Tibial nerve (tissue), 4 donors: ENCODE measurements at regions not wholly inside any gene's neighbourhood (a gene's known extent, or its start where the extent isn't known, plus 50 kb on each side); places are given as distances from the start of the nearest gene placed in this dataset.

Experiments used
- DNase-seq, 2 donors: peaks; one replicate each; pipeline ENCODE4 v3.0.0-alpha.2; 2019; ENCODE audit warnings: low spot score in 2 of 2
- H3K27ac ChIP-seq, 4 donors: fragments of 200-600 bp; sonication (generic) in 3 of 4; one replicate each; pipeline ENCODE4 v1.5.1; 2017 to 2019; ENCODE audit warnings: mild to moderate bottlenecking in 1 of 4
- H3K27me3 ChIP-seq, 2 donors: fragments of 200-600 bp; sonication (generic) in 1 of 2; one replicate each; pipeline versions ENCODE4 v1.5.1 to v1.6.0; 2017 to 2019
- H3K36me3 ChIP-seq, 3 donors: fragments of 200-600 bp; sonication (generic); one replicate each; pipeline ENCODE4 v1.5.1; 2018 to 2019
- H3K4me1 ChIP-seq, 4 donors: fragments of 200-600 bp; sonication (generic) in 3 of 4; one replicate each; pipeline ENCODE4 v1.5.1; 2017 to 2019
- H3K4me3 ChIP-seq, 4 donors: fragments of 200-600 bp; sonication (generic) in 3 of 4; one replicate each; pipeline ENCODE4 v1.5.1; 2017 to 2019; ENCODE audit warnings: mild to moderate bottlenecking in 1 of 4, moderate library complexity in 1 of 4
- H3K9me3 ChIP-seq, 4 donors: fragments of 200-600 bp; sonication (generic) in 3 of 4; one replicate each; pipeline ENCODE4 v1.5.1; 2017 to 2019
- CTCF ChIP-seq, 5 experiments: fragments of 200-600 bp in 3 of 5; fragments of 450-650 bp in 2 of 5; sonication (generic) in 3 of 5; IDR thresholded peaks; one replicate each; pipeline ENCODE4 v1.5.1; 2016 to 2019; ENCODE audit warnings: antibody characterized with exemption in 5 of 5, mild to moderate bottlenecking in 3 of 5, moderate library complexity in 2 of 5
- EP300 ChIP-seq, 2 donors: sonication (generic); formaldehyde crosslinking; IDR thresholded peaks; one replicate each; pipeline ENCODE4 v1.6.1; 2017; ENCODE audit warnings: antibody characterized with exemption in 2 of 2, mild to moderate bottlenecking in 1 of 2
- POLR2A ChIP-seq, 2 donors: fragments of 450-650 bp; IDR thresholded peaks; one replicate each; pipeline ENCODE4 v1.6.1; 2017; ENCODE audit warnings: antibody characterized with exemption in 2 of 2, mild to moderate bottlenecking in 2 of 2, moderate library complexity in 2 of 2
- WGBS, 2 donors: methylation state at CpG; one replicate each; pipeline ENCODE4 v1.1.5; 2018; 5-methylcytosine and 5-hydroxymethylcytosine counted together

DNA sequence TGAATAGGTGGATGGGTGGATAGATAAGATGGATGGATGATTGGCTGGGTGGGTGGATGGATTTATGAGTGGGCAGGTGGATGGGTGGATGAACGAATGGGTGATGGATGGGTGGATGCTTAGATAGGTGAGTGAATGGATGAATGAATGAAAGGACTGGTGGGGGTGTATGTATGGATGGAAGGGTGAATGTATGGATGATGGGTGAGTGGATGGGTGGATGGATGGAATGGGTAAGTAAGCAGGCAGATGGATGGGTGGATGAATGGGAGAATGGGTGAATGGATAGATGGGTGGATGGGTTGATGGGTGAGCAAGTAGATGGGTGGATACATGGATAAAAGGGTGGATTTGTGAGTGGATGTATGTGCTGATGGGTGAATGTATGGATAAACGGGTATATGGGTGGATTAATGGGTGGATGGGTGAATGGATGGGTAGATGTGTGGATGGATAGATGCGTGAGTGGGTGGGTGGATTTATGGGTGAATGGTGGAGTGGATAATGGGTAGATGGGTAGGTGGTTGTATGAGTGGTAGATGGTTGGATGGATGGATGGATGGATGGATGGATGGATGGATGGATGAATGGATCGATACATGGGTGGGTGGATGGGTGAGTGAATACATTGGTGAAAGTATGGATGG, 682.6 kb downstream of the HS3ST4 start:
- Histone ChIP-seq H3K4me1 (no peaks in the 10 kb centered on the region), H3K4me3 (no peak overlapping the region), H3K36me3 (no peaks in the 10 kb centered on the region), H3K27me3 (no peaks in the 10 kb centered on the region), H3K9me3 (peaks cover 0 to 6% (median 0%) of the 10 kb centered on the region in 4 donors), H3K27ac (no peak overlapping the region)
- WGBS, 2 donors: 77 to 79% methylated on average over 4 of the region's 4 CpGs
- no peak for DNase-seq
- no peak for TF ChIP-seq EP300 (IDR thresholded peaks at IDR 0.05)
- no peak for TF ChIP-seq CTCF (IDR thresholded peaks at IDR 0.05)
- no peak for TF ChIP-seq POLR2A (IDR thresholded peaks at IDR 0.05)

- no peaks in the 10 kb centered on the region for H3K9me3 ChIP-seq
- no peak overlapping the region for H3K27ac ChIP-seq
- WGBS, 2 donors: 65 to 71% methylated on average over 2 of the region's 2 CpGs
- H3K36me3 ChIP-seq: no peaks in the 10 kb centered on the region
- DNase-seq: no peak
- no peaks in the 10 kb centered on the region for H3K4me1 ChIP-seq
- no peaks in the 10 kb centered on the region for H3K27me3 ChIP-seq
- TF ChIP-seq POLR2A (IDR thresholded peaks at IDR 0.05) (no peak), EP300 (IDR thresholded peaks at IDR 0.05) (no peak), CTCF (IDR thresholded peaks at IDR 0.05) (no peak)
- no peak overlapping the region for H3K4me3 ChIP-seq
Measured at GRCh38 chr16:26382586-26382985, 684.1 kb upstream of the C16orf82 start.

- H3K27ac ChIP-seq: no peak overlapping the region
- H3K4me3 ChIP-seq: no peak overlapping the region
- DNase-seq: no peak
- H3K9me3 ChIP-seq: no peaks in the 10 kb centered on the region
- WGBS, 2 donors: 33 to 44% methylated on average over 3 of the region's 3 CpGs
- no peaks in the 10 kb centered on the region for H3K36me3 ChIP-seq
- TF ChIP-seq EP300 (IDR thresholded peaks at IDR 0.05) (no peak), POLR2A (IDR thresholded peaks at IDR 0.05) (no peak), CTCF (IDR thresholded peaks at IDR 0.05) (no peak)
- no peaks in the 10 kb centered on the region for H3K4me1 ChIP-seq
- H3K27me3 ChIP-seq: no peaks in the 10 kb centered on the region
Measured at GRCh38 chr16:26386096-26386495, 680.6 kb upstream of the C16orf82 start.

- Histone ChIP-seq H3K9me3 (peaks cover 0 to 3% (median 0%) of the 10 kb centered on the region in 4 donors), H3K4me3 (no peak overlapping the region), H3K27me3 (no peaks in the 10 kb centered on the region), H3K27ac (no peak overlapping the region), H3K4me1 (no peaks in the 10 kb centered on the region), H3K36me3 (no peaks in the 10 kb centered on the region)
- no peak for TF ChIP-seq CTCF (IDR thresholded peaks at IDR 0.05)
- no peak for TF ChIP-seq POLR2A (IDR thresholded peaks at IDR 0.05)
- no peak for TF ChIP-seq EP300 (IDR thresholded peaks at IDR 0.05)
- DNase-seq: no peak
Measured at GRCh38 chr16:26391833-26392232, 674.9 kb upstream of the C16orf82 start.

GRCh38 chr16:26394409-26394808, 672.3 kb upstream of the C16orf82 start:
- Histone ChIP-seq H3K4me1 (no peaks in the 10 kb centered on the region), H3K27ac (no peak overlapping the region), H3K27me3 (no peaks in the 10 kb centered on the region), H3K4me3 (no peak overlapping the region), H3K9me3 (peaks cover 0 to 3% (median 0%) of the 10 kb centered on the region in 4 donors), H3K36me3 (no peaks in the 10 kb centered on the region)
- no peak for DNase-seq
- TF ChIP-seq EP300 (IDR thresholded peaks at IDR 0.05) (no peak), CTCF (IDR thresholded peaks at IDR 0.05) (no peak), POLR2A (IDR thresholded peaks at IDR 0.05) (no peak)
- WGBS, 2 donors: 55 to 69% methylated on average over 5 of the region's 5 CpGs
